Hypothalamus (tissue), 51 donors: ENCODE measurements at regions not wholly inside any gene's neighbourhood (a gene's known extent, or its start where the extent isn't known, plus 50 kb on each side); places are given as distances from the start of the nearest gene placed in this dataset.
"Not testable (repeated sequence)": the region's sequence is repeated elsewhere in the genome, so short reads cannot be mapped to it uniquely, and the experiment has no call there.

Source experiments
- DNase-seq, 51 donors: peaks; one replicate each; lab custom pipeline; 2025; lab: John Stamatoyannopoulos, UW

GRCh38 chrX:26631385-26631784 is 415.4 kb downstream of the MAGEB5 start:
- DNase-seq = no peak

GRCh38 chrX:26613956-26614355 is 398.0 kb downstream of the MAGEB5 start:
- DNase-seq = no peak

- no peak for DNase-seq
Observed at GRCh38 chrX:26606971-26607370, 391.0 kb downstream of the MAGEB5 start.

- no peak for DNase-seq
Observed at GRCh38 chrX:26597981-26598380, 382.0 kb downstream of the MAGEB5 start.

- no peak for DNase-seq
Observed at GRCh38 chrX:26590849-26591248, 374.9 kb downstream of the MAGEB5 start.

GRCh38 chrX:26586570-26586969 is 370.6 kb downstream of the MAGEB5 start:
- peak in 1 of 51 donors; percentile 0 for DNase-seq

GRCh38 chrX:26581091-26581490 is 365.1 kb downstream of the MAGEB5 start:
- DNase-seq = no peak

GRCh38 chrX:26580021-26580420 is 364.1 kb downstream of the MAGEB5 start:
- no peak for DNase-seq

GRCh38 chrX:26574234-26574633 is 358.3 kb downstream of the MAGEB5 start:
- no peak for DNase-seq

GRCh38 chrX:26562156-26562555 is 346.2 kb downstream of the MAGEB5 start:
- no peak for DNase-seq

GRCh38 chrX:26559855-26560254 is 343.9 kb downstream of the MAGEB5 start:
- DNase-seq = no peak

GRCh38 chrX:26558719-26559386 is 342.9 kb downstream of the MAGEB5 start:
- DNase-seq = no peak

GRCh38 chrX:26557691-26558321 is 341.8 kb downstream of the MAGEB5 start:
- no peak for DNase-seq

- not testable (repeated sequence) for DNase-seq
Observed at GRCh38 chrX:26525768-26526167, 309.8 kb downstream of the MAGEB5 start.

GRCh38 chrX:26522501-26522900 is 306.5 kb downstream of the MAGEB5 start:
- no peak for DNase-seq

GRCh38 chrX:26511589-26512363 is 295.8 kb downstream of the MAGEB5 start:
- peak in 1 of 51 donors; percentile 0 for DNase-seq

GRCh38 chrX:26470941-26471340 is 255.0 kb downstream of the MAGEB5 start:
- DNase-seq = no peak

GRCh38 chrX:26466387-26466786 is 250.4 kb downstream of the MAGEB5 start:
- DNase-seq = no peak

- no peak for DNase-seq
Observed at GRCh38 chrX:26445288-26445687, 229.3 kb downstream of the MAGEB5 start.

- not testable (repeated sequence) for DNase-seq
Observed at GRCh38 chrX:26444417-26444816, 228.4 kb downstream of the MAGEB5 start.

- peak in 1 of 51 donors; percentile 0 for DNase-seq
Observed at GRCh38 chrX:26442340-26442739, 226.4 kb downstream of the MAGEB5 start.

GRCh38 chrX:26414534-26414933 is 198.6 kb downstream of the MAGEB5 start:
- no peak for DNase-seq
